ENCODE measurements at regions not wholly inside any gene's neighbourhood (a gene's known extent, or its start where the extent isn't known, plus 50 kb on each side); places are given as distances from the start of the nearest gene placed in this dataset.

DNA sequence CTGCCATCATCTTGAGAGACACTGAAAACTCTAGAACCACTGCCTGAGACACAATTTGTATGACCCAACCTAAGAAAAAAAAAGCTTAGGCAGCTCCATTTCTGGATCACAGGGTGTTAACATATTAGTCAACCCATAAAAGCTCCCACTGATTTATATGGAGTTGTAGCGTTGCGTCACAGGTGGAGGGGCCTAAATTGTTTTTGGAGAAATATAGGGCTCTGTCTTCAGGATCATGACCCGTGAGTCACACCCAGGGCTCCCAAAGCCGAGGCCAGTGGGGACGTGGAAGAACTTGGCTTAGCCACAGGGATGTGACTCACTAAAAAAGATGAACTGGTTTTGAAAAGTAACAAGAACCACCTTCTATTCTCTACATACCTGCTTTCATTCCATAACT lies 116.5 kb upstream of the BMP2 start:
- TF ChIP-seq SUZ12 (IDR thresholded peaks at IDR 0.05; ENCODE audit: extremely low read depth, insufficient read depth, insufficient read length) (no peak), YY1 (IDR thresholded peaks at IDR 0.05; ENCODE audit: insufficient read depth, insufficient read length) (no peak), ZNF274 (IDR thresholded peaks at IDR 0.05; ENCODE audit: low read depth, low read length) (no peak)
- no peak overlapping the region for H3K4me3 ChIP-seq (ENCODE audit: insufficient read length, low read depth)
- DNase-seq (ENCODE audit: low read depth, low spot score), result no peak
- no peak overlapping the region for H3K9ac ChIP-seq (ENCODE audit: insufficient read length, low read depth)
- H3K9me3 ChIP-seq (ENCODE audit: insufficient read depth, low read length), result no peaks in the 10 kb centered on the region
- no peaks in the 10 kb centered on the region for H3K4me1 ChIP-seq (ENCODE audit: insufficient read depth, insufficient read length)
- no peaks in the 10 kb centered on the region for H3K36me3 ChIP-seq (ENCODE audit: insufficient read depth, insufficient read length, low read length)
- no peaks in the 10 kb centered on the region for H3K27me3 ChIP-seq (ENCODE audit: insufficient read depth, insufficient read length)

DNA sequence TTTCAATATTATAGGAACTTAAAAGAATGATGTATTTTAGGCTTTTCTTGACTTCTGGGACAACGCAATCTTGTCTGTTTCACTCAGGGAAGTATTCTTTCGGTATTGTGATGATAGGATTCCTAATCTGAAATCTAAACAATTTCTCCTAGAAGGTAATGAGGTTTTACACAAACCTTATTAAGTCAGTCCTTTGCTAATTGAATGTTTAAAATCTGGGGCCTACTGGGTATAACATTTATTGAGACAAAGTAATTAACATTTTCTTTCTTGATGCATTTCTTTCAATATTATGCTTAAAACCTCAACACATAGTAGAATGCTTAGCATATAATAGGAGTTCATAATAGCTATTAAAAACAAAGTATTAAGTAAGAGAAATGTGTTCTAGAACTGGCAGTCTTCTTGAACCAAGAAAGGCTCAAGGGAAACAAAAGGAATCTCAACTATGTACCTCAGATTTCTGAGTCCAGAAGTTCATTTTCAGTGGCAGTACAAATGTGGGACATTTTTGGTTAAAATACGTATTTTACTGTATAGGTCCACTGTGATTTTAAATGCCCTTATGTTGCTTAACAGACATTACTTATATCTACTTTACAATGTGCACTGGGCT lies 121.4 kb upstream of the BMP2 start:
- Histone ChIP-seq H3K36me3 (ENCODE audit: insufficient read depth, insufficient read length, low read length) (no peaks in the 10 kb centered on the region), H3K9ac (ENCODE audit: insufficient read length, low read depth) (no peak overlapping the region)

DNA sequence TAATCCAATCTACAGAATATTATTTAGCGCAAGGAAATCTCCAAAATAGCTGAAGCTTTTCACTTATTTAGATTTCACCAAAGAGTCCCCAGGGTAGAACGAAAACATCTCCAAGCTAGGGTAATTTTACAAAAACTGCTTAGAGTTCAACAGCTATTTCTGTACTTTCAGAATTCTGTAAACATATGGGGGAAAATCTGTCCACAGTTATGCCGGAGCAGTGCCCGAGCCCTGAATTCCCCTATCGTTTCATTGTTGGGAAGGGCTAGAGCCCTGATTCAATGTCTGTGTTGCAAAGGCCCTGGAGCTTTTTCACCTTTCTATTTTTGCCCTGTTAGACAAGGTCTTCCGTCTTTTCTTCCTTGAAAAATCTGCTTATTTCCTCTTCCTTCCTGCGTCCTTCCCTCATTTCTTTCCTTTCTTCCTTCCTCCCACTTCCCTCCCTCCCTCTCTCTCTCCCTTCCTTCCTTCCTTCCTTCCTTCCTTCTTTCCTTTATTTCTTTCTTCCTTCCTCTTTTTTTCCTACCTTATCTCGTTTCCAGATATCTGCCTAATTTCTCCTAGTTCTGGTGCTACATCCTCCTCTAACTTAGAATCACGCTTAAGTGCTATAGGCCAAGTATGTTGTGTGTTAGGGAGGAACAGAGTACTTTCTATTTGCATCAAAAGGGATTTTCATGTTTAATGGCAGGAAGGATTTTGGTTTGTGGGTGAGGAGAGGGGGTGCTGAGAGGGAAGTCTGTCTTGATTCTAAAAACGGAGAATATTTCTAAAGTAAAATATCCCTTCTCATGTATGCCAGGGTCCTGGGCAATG lies 122.5 kb upstream of the BMP2 start:
- no peak for DNase-seq (ENCODE audit: low read depth, low spot score)
- H3K27me3 ChIP-seq (ENCODE audit: insufficient read depth, insufficient read length), result no peaks in the 10 kb centered on the region
- TF ChIP-seq SUZ12 (IDR thresholded peaks at IDR 0.05; ENCODE audit: extremely low read depth, insufficient read depth, insufficient read length), result no peak
- no peak for TF ChIP-seq YY1 (IDR thresholded peaks at IDR 0.05; ENCODE audit: insufficient read depth, insufficient read length)
- TF ChIP-seq ZNF274 (IDR thresholded peaks at IDR 0.05; ENCODE audit: low read depth, low read length), result no peak

More for the DNA sequence above, 121.4 kb upstream of the BMP2 start:
- no peaks in the 10 kb centered on the region for H3K27me3 ChIP-seq (ENCODE audit: insufficient read depth, insufficient read length)
- TF ChIP-seq YY1 (IDR thresholded peaks at IDR 0.05; ENCODE audit: insufficient read depth, insufficient read length), result no peak
- no peak for TF ChIP-seq SUZ12 (IDR thresholded peaks at IDR 0.05; ENCODE audit: extremely low read depth, insufficient read depth, insufficient read length)
- TF ChIP-seq ZNF274 (IDR thresholded peaks at IDR 0.05; ENCODE audit: low read depth, low read length), result no peak
- no peak overlapping the region for H3K4me3 ChIP-seq (ENCODE audit: insufficient read length, low read depth)
- DNase-seq (ENCODE audit: low read depth, low spot score), result no peak
- no peaks in the 10 kb centered on the region for H3K4me1 ChIP-seq (ENCODE audit: insufficient read depth, insufficient read length)
- H3K9me3 ChIP-seq (ENCODE audit: insufficient read depth, low read length), result no peaks in the 10 kb centered on the region

GRCh38 chr20:6641012-6641411 lies 126.5 kb upstream of the BMP2 start:
- no peaks in the 10 kb centered on the region for H3K27me3 ChIP-seq (ENCODE audit: insufficient read depth, insufficient read length)
- H3K4me1 ChIP-seq (ENCODE audit: insufficient read depth, insufficient read length), result no peaks in the 10 kb centered on the region
- TF ChIP-seq SUZ12 (IDR thresholded peaks at IDR 0.05; ENCODE audit: extremely low read depth, insufficient read depth, insufficient read length) (no peak), YY1 (IDR thresholded peaks at IDR 0.05; ENCODE audit: insufficient read depth, insufficient read length) (no peak), ZNF274 (IDR thresholded peaks at IDR 0.05; ENCODE audit: low read depth, low read length) (no peak)
- H3K9ac ChIP-seq (ENCODE audit: insufficient read length, low read depth), result no peak overlapping the region
- DNase-seq (ENCODE audit: low read depth, low spot score), result no peak
- no peaks in the 10 kb centered on the region for H3K9me3 ChIP-seq (ENCODE audit: insufficient read depth, low read length)
- no peak overlapping the region for H3K4me3 ChIP-seq (ENCODE audit: insufficient read length, low read depth)
- H3K36me3 ChIP-seq (ENCODE audit: insufficient read depth, insufficient read length, low read length), result no peaks in the 10 kb centered on the region

More for the DNA sequence above, 122.5 kb upstream of the BMP2 start:
- H3K4me1 ChIP-seq (ENCODE audit: insufficient read depth, insufficient read length), result no peaks in the 10 kb centered on the region
- no peak overlapping the region for H3K9ac ChIP-seq (ENCODE audit: insufficient read length, low read depth)
- no peak overlapping the region for H3K4me3 ChIP-seq (ENCODE audit: insufficient read length, low read depth)
- no peaks in the 10 kb centered on the region for H3K36me3 ChIP-seq (ENCODE audit: insufficient read depth, insufficient read length, low read length)
- no peaks in the 10 kb centered on the region for H3K9me3 ChIP-seq (ENCODE audit: insufficient read depth, low read length)

- H3K9ac ChIP-seq (ENCODE audit: insufficient read length, low read depth), result no peak overlapping the region
- H3K36me3 ChIP-seq (ENCODE audit: insufficient read depth, insufficient read length, low read length), result no peaks in the 10 kb centered on the region
- no peaks in the 10 kb centered on the region for H3K4me1 ChIP-seq (ENCODE audit: insufficient read depth, insufficient read length)
- H3K27me3 ChIP-seq (ENCODE audit: insufficient read depth, insufficient read length), result no peaks in the 10 kb centered on the region
- TF ChIP-seq YY1 (IDR thresholded peaks at IDR 0.05; ENCODE audit: insufficient read depth, insufficient read length) (no peak), ZNF274 (IDR thresholded peaks at IDR 0.05; ENCODE audit: low read depth, low read length) (no peak), SUZ12 (IDR thresholded peaks at IDR 0.05; ENCODE audit: extremely low read depth, insufficient read depth, insufficient read length) (no peak)
- no peaks in the 10 kb centered on the region for H3K9me3 ChIP-seq (ENCODE audit: insufficient read depth, low read length)
- H3K4me3 ChIP-seq (ENCODE audit: insufficient read length, low read depth), result no peak overlapping the region
- no peak for DNase-seq (ENCODE audit: low read depth, low spot score)
These were observed 130.3 kb upstream of the BMP2 start for GRCh38 chr20:6637160-6637579.

- Histone ChIP-seq H3K27me3 (ENCODE audit: insufficient read depth, insufficient read length) (no peaks in the 10 kb centered on the region), H3K36me3 (ENCODE audit: insufficient read depth, insufficient read length, low read length) (no peaks in the 10 kb centered on the region), H3K4me3 (ENCODE audit: insufficient read length, low read depth) (no peak overlapping the region), H3K9me3 (ENCODE audit: insufficient read depth, low read length) (no peaks in the 10 kb centered on the region), H3K9ac (ENCODE audit: insufficient read length, low read depth) (no peak overlapping the region), H3K4me1 (ENCODE audit: insufficient read depth, insufficient read length) (no peaks in the 10 kb centered on the region)
- TF ChIP-seq SUZ12 (IDR thresholded peaks at IDR 0.05; ENCODE audit: extremely low read depth, insufficient read depth, insufficient read length) (no peak), YY1 (IDR thresholded peaks at IDR 0.05; ENCODE audit: insufficient read depth, insufficient read length) (no peak), ZNF274 (IDR thresholded peaks at IDR 0.05; ENCODE audit: low read depth, low read length) (no peak)
- DNase-seq (ENCODE audit: low read depth, low spot score), result no peak
These were observed 131.0 kb upstream of the BMP2 start for GRCh38 chr20:6636209-6637159.

Data from NT2/D1 (cell line).